ENCODE measurements at regions not wholly inside any gene's neighbourhood (a gene's known extent, or its start where the extent isn't known, plus 50 kb on each side); places are given as distances from the start of the nearest gene placed in this dataset.

GRCh38 chr3:139110072-139110830 is 65.6 kb upstream of the PRR23C start:
- no peak for TF ChIP-seq RAD21 (IDR thresholded peaks at IDR 0.05; ENCODE audit: low read length)
- no peak for TF ChIP-seq MXI1 (IDR thresholded peaks at IDR 0.05; ENCODE audit: borderline replicate concordance, low read depth, low read length)
- TF ChIP-seq CTCF (conservative IDR thresholded peaks at IDR 0.05; ENCODE audit: low read depth, low read length): no peak
- TF ChIP-seq CEBPB (IDR thresholded peaks at IDR 0.05; ENCODE audit: low read depth, low read length): no peak
- TF ChIP-seq POLR2A (IDR thresholded peaks at IDR 0.05; ENCODE audit: low read depth, low read length): no peak
- TF ChIP-seq RFX5 (IDR thresholded peaks at IDR 0.05; ENCODE audit: low read depth, low read length): no peak

Measured in IMR-90 (cell line).